22Rv1 (cell line): ENCODE measurements at regions not wholly inside any gene's neighbourhood (a gene's known extent, or its start where the extent isn't known, plus 50 kb on each side); places are given as distances from the start of the nearest gene placed in this dataset.

Experiments
- ZFX ChIP-seq: fragments of 450-650 bp; IDR thresholded peaks from 2 replicates; pipeline ENCODE4 v1.6.1; 2017; ENCODE audit warnings: antibody characterized with exemption, borderline replicate concordance
- TF ChIP-seq, protein P1 (sequence below): fragments of 450-650 bp; IDR thresholded peaks from 2 replicates; pipeline ENCODE4 v1.5.1; 2017; ENCODE audit warnings: mild to moderate bottlenecking

DNA sequence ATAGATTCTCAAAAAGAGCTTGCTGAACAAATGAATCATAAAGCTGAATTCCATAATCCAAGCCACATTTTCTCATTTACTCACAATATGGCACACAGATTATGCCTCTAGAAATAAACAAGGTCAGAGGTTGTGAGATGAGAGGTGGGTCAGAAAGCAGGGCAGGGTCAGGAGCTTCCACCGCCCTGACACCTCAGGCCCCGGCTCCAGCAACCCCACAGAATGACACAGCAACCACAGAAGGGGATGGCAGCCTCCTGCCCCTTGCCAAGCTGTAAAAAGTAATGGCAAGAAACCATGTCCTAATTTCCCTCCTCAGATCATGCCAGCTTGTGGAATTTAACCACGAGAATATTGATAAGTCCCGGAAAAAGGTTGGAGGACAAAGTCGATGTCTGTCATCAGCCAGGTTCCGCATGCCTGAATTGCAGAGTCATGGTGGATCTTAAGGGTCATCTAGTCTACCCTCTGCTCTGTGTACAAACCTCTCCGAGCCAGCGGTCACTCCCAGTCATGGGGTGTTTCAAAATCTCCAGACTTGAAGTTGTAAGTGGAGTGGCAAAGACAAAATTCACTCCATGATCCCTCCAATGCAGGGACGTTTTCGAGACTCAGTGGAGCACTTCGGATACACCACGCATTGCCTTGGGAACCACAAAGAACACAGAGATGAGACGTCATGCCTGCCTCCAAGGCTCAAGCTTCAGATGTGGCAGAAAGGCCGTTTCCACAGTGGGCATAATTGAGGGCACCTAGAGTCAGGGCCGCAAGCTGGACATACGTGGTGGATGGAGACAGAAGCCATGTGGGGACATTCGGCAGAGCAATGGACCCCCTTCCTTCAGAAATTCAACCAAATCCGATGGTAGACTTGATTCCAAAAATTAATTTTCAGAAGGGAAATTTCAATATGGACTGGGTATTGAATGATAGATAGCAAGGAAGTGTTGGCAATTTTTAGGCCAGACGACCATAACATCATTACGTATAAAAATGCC lies 254.0 kb downstream of the TOMM20 start:
- TF ChIP-seq, protein P1, sequence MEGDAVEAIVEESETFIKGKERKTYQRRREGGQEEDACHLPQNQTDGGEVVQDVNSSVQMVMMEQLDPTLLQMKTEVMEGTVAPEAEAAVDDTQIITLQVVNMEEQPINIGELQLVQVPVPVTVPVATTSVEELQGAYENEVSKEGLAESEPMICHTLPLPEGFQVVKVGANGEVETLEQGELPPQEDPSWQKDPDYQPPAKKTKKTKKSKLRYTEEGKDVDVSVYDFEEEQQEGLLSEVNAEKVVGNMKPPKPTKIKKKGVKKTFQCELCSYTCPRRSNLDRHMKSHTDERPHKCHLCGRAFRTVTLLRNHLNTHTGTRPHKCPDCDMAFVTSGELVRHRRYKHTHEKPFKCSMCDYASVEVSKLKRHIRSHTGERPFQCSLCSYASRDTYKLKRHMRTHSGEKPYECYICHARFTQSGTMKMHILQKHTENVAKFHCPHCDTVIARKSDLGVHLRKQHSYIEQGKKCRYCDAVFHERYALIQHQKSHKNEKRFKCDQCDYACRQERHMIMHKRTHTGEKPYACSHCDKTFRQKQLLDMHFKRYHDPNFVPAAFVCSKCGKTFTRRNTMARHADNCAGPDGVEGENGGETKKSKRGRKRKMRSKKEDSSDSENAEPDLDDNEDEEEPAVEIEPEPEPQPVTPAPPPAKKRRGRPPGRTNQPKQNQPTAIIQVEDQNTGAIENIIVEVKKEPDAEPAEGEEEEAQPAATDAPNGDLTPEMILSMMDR: no peak
- no peak for TF ChIP-seq ZFX
